ENCODE measurements at regions not wholly inside any gene's neighbourhood (a gene's known extent, or its start where the extent isn't known, plus 50 kb on each side); places are given as distances from the start of the nearest gene placed in this dataset.

- CTCF ChIA-PET: interaction anchor here (0.8 kb wide), 1 partner anchor 72 kb away, joined by 3 read pairs; no protein-coding TSS in a partner anchor
- H3K27me3 Mint-ChIP-seq (ENCODE audit: low read depth): no peaks in the 10 kb centered on the region
- POLR2A ChIA-PET: no interaction called here
- DNase-seq (ENCODE audit: low spot score) (no peak), ATAC-seq (no peak)
- TF ChIP-seq ETV6 (CRISPR knock-in tag; IDR thresholded peaks at IDR 0.05): no peak
- TF ChIP-seq ELF4 (CRISPR knock-in tag; IDR thresholded peaks at IDR 0.05; ENCODE audit: low read depth): no peak
- no peak for TF ChIP-seq PRRX2 (CRISPR knock-in tag; IDR thresholded peaks at IDR 0.05)
- no peak for TF ChIP-seq ERG (CRISPR knock-in tag; IDR thresholded peaks at IDR 0.05)
- no peak for TF ChIP-seq KAT7 (CRISPR knock-in tag; IDR thresholded peaks at IDR 0.05; ENCODE audit: borderline replicate concordance)
- no peak for TF ChIP-seq CREB1 (CRISPR knock-in tag; IDR thresholded peaks at IDR 0.05)
- no peak for TF ChIP-seq MYBL2 (CRISPR knock-in tag; IDR thresholded peaks at IDR 0.05)
- TF ChIP-seq PRDM15 (CRISPR knock-in tag; IDR thresholded peaks at IDR 0.05): no peak
- no peak for TF ChIP-seq IRF2 (CRISPR knock-in tag; IDR thresholded peaks at IDR 0.05; ENCODE audit: borderline replicate concordance, low read depth)
- TF ChIP-seq NR1H2 (CRISPR knock-in tag; IDR thresholded peaks at IDR 0.05): no peak
- TF ChIP-seq CDX4 (CRISPR knock-in tag; IDR thresholded peaks at IDR 0.05; ENCODE audit: borderline replicate concordance): no peak
- peaks cover 3% of the 10 kb centered on the region; the same call in 1 of the 2 replicates for H3K9me3 Mint-ChIP-seq
- H3K27ac Mint-ChIP-seq: no peak overlapping the region
- peaks cover 13% of the 10 kb centered on the region for H3K4me1 Mint-ChIP-seq
- H3K36me3 Mint-ChIP-seq: no peaks in the 10 kb centered on the region
- H3K4me3 Mint-ChIP-seq: no peak overlapping the region
Observed at GRCh38 chr16:26642047-26642664, 424.6 kb upstream of the C16orf82 start.

- no peak for TF ChIP-seq E2F4 (CRISPR knock-in tag; IDR thresholded peaks at IDR 0.05; ENCODE audit: borderline replicate concordance, low read depth)
- POLR2A ChIA-PET: no interaction called here
- Mint-ChIP-seq H3K4me3 (no peak overlapping the region), H3K4me1 (peaks cover 13% of the 10 kb centered on the region), H3K27ac (no peak overlapping the region), H3K27me3 (ENCODE audit: low read depth) (no peaks in the 10 kb centered on the region), H3K36me3 (no peaks in the 10 kb centered on the region), H3K9me3 (peaks cover 3% of the 10 kb centered on the region; the same call in 1 of the 2 replicates)
- ATAC-seq (no peak), DNase-seq (ENCODE audit: low spot score) (no peak)
- CTCF ChIA-PET: interaction anchor here (1.6 kb wide), 1 partner anchor 467 kb away, joined by 4 read pairs; no protein-coding TSS in a partner anchor
Observed at GRCh38 chr16:26643519-26643918, 423.2 kb upstream of the C16orf82 start.

- ATAC-seq (peak; percentile 50), DNase-seq (ENCODE audit: low spot score) (no peak)
- Mint-ChIP-seq H3K27ac (no peak overlapping the region), H3K27me3 (ENCODE audit: low read depth) (no peaks in the 10 kb centered on the region), H3K4me3 (no peak overlapping the region), H3K9me3 (peaks cover 3% of the 10 kb centered on the region; the same call in 1 of the 2 replicates), H3K4me1 (peaks cover 13% of the 10 kb centered on the region), H3K36me3 (no peaks in the 10 kb centered on the region)
- ChIA-PET POLR2A (interaction anchor here (0.6 kb wide), 1 partner anchor 666 kb away, joined by 5 read pairs; no protein-coding TSS in a partner anchor), CTCF (interaction anchor here (0.6 to 1.8 kb wide), 76 partner anchors 10 to 1368 kb away, joined by 3 to 32 read pairs (median 4); no protein-coding TSS in a partner anchor)
- TF ChIP-seq ZMAT4 (CRISPR knock-in tag; IDR thresholded peaks at IDR 0.05): no peak
- TF ChIP-seq ZNF532 (CRISPR knock-in tag; IDR thresholded peaks at IDR 0.05; ENCODE audit: borderline replicate concordance): no peak
- no peak for TF ChIP-seq JAZF1 (CRISPR knock-in tag; IDR thresholded peaks at IDR 0.05)
- no peak for TF ChIP-seq IRF2 (CRISPR knock-in tag; IDR thresholded peaks at IDR 0.05; ENCODE audit: borderline replicate concordance, low read depth)
- TF ChIP-seq ZNF671 (CRISPR knock-in tag; IDR thresholded peaks at IDR 0.05): no peak
- no peak for TF ChIP-seq GABPB1 (CRISPR knock-in tag; IDR thresholded peaks at IDR 0.05)
- TF ChIP-seq NFE2L1 (CRISPR knock-in tag; IDR thresholded peaks at IDR 0.05): no peak
- no peak for TF ChIP-seq GTF2I (CRISPR knock-in tag; conservative IDR thresholded peaks at IDR 0.05)
Observed at GRCh38 chr16:26644912-26645543, 421.7 kb upstream of the C16orf82 start.
